Body of pancreas (tissue), 4 donors: ENCODE measurements at regions not wholly inside any gene's neighbourhood (a gene's known extent, or its start where the extent isn't known, plus 50 kb on each side); places are given as distances from the start of the nearest gene placed in this dataset.

ENCODE experiments used
- CTCF ChIP-seq, 7 experiments: fragments of 450-650 bp in 4 of 7; fragments of 200-600 bp in 3 of 7; sonication (generic) in 3 of 7; IDR thresholded peaks; one replicate each; pipeline ENCODE4 v1.5.1; 2016 to 2019; ENCODE audit warnings: antibody characterized with exemption in 7 of 7
- POLR2A ChIP-seq, 3 donors: fragments of 450-650 bp; IDR thresholded peaks; one replicate each; pipeline ENCODE4 v1.6.1; 2016; ENCODE audit warnings: antibody characterized with exemption in 3 of 3, mild to moderate bottlenecking in 2 of 3

- no peak for TF ChIP-seq POLR2A (IDR thresholded peaks at IDR 0.05)
- TF ChIP-seq CTCF (IDR thresholded peaks at IDR 0.05), result no peak
Observed at GRCh38 chr9:82524407-82524806, 535.8 kb downstream of the SPATA31D1 start.
